GM18867 (cell line): ENCODE measurements at regions not wholly inside any gene's neighbourhood (a gene's known extent, or its start where the extent isn't known, plus 50 kb on each side); places are given as distances from the start of the nearest gene placed in this dataset.

Experiments
- ATAC-seq: cut with Tn5 transposase; IDR thresholded peaks from one replicate; pipeline ENCODE4 v1.9.1; 2021; ENCODE audit warnings: mild to moderate bottlenecking, moderate library complexity; ENCODE audit not compliant: unreplicated experiment

DNA sequence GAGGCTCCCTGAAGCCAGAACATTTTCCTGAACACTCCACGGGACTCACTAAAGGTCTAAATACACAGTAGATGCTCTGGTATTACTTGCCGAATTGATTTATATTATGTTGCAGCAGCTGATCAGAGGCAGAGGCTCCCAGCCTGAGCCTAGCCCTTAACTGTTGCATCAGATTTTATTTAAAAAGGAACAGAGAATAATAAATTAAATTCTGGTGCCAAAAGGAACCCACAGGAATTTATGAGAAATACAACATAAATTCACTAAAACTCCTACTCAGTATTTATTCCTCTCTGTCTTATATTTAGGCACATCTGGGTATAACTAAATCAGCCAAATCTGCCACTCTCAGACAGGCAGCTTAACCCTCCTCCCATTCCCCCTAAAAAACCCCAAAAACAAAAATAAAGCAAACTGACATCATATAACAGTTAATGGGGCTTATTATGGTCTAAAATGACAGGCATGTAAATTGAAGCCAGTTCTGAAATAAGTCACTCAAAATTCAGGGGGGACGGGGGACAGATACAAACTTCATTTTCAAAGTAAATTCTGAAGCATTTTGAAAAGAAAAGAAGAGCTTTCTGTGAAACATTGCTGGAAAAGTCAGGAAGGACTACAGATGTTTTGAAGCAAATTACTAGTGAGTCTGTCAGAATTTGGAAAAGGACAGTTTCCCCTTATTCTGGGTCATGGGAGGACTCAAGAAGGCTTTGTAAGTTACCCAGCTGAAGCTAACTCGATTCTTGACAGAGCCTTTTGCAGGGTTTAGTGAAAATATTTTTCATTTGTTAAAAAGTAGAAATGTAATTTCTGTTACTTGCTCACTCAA is 53.8 kb upstream of the CORO2B start:
- ATAC-seq = no peak

DNA sequence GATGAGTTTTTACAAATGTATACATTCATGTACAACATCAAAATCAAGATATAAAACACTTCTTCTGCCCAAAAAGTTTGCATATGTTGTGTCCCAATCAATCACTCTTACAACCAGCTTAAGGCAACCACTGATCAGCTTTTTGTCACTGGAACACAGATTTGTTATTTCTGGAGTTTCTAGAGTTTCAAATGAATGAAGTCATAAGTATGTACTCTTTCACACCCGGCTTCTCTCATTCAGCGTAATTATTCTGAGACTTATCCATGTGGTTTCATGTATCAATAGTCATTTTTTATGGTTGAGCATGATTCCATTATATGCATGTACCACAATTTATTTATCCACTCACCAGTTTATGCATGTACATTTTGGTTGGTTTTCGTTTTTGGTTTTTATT is 53.0 kb upstream of the CORO2B start:
- ATAC-seq = peak; percentile 26

DNA sequence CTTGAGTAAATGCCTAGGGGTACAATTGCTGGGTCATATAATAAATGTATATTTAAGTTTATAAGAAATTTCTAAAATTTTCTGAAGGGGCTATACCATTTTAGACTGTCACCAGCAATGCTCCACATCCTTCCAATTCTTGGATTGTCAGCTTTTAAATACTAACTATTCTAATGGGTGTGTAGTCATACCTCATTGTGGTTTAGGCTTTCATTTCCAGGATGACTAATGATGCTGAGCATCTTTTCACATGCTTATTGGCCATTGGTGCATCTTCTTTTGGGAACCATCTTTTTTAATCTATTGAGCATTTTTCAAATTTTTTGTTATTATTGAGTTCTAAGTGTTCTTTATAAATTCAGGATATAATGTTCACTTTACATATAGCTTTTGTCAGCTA is 52.5 kb upstream of the CORO2B start:
- peak; percentile 82 for ATAC-seq

DNA sequence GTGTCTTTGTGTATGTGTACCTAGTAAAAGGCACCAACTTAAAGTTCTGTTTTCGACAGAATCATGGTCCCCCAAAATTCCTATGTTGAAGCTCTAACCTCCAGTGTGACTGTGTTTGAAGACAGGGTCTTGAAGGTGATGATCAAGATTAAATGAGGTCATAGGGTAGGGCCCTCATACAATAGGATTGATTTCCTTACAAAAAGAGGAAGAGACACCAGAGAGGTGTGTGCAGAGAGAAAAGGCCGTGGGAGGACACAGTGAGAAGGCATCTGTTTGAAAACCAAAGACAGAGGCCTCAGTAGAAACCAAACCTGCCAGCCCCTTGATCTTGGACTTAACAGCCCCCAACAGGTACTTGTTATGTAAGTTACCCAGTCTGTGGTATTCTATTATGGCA is 52.0 kb upstream of the CORO2B start:
- no peak for ATAC-seq

DNA sequence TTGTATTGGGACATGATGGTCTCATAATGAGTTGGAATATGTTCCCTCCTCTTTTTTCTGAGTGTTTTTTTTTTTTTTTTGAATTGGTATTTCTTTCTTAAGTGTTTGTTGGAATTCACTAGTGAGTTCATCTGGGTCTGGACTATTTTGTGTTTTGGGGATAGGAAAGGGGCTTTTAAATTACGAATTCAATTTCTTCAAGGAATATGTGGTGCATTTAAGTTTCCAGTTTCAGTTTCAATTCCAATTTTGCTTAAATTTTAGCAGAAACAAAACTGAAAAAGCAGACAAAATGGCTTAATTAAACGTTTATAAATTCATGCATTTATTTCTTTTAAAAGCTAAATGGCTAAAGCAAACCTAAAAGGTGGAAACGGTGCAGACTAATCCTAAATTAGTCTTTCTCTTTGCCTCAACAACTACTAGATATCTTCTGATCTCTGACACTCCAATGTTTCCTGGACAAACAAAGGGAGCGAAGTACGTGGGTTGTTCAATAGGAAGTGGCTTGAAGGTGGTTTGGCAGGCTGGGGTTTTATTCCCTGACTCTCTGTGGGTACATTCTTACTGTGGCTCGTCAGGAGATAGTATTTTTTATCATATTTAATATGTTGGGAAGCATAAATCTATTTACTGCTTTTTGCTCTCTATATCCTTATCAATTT is 50.0 kb upstream of the CORO2B start:
- ATAC-seq = no peak
